AG04450 (cell line): ENCODE measurements at regions not wholly inside any gene's neighbourhood (a gene's known extent, or its start where the extent isn't known, plus 50 kb on each side); places are given as distances from the start of the nearest gene placed in this dataset.

Source experiments
- CTCF ChIA-PET: fragments of 300-600, 350-600 bp; formaldehyde crosslinking; extraction: SDS; loops from one replicate; lab custom pipeline; 2022; ENCODE audit warnings: antibody characterized with exemption, inconsistent platforms; lab: Charles Lee
- POLR2A ChIA-PET: fragments of 350-600 bp; formaldehyde crosslinking; extraction: SDS; loops from one replicate; lab custom pipeline; 2021; ENCODE audit warnings: antibody characterized with exemption, inconsistent platforms; lab: Yijun Ruan, JAX
- DNase-seq: peaks from one replicate; pipeline ENCODE4 v3.0.0-alpha.2; 2011; ENCODE audit warnings: low read depth, low spot score
- H3K27ac ChIP-seq: one replicate; pipeline ENCODE4 v1.5.1; 2012; ENCODE audit warnings: low read depth, low read length, control low read depth
- H3K27me3 ChIP-seq: one replicate; pipeline ENCODE4 v1.6.0; 2012; ENCODE audit warnings: low read length; ENCODE audit not compliant: control insufficient read depth, insufficient read depth
- H3K4me3 ChIP-seq: 2 replicates; pipeline ENCODE4 v1.5.1; 2011; ENCODE audit warnings: mild to moderate bottlenecking, low read depth, low read length, control low read depth
- H3K9me3 ChIP-seq: 2 replicates; pipeline ENCODE4 v1.5.1; 2012; ENCODE audit warnings: low read length; ENCODE audit not compliant: control insufficient read depth, insufficient read depth
- CTCF ChIP-seq: IDR thresholded peaks from 2 replicates; pipeline ENCODE4 v1.5.1; 2011; ENCODE audit warnings: low read depth, low read length, control low read depth, inconsistent platforms

DNA sequence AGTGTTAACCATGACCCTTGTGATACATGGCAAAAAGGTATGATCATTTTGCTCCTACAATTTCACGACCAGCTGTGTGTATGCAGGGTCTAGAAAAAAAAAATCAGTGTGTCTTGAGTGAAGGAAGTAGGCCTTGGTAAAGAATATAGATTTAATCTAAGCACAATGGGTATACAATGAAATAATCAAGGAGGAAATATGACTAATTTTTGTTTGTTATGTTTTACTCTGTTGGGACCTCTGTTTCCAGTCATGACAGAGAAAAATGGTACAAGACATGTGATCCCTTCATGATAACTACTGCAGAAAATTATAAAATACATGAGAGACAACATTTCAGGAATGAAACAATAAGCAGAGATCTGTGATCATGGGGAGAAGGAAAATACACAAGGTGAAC is 835.5 kb downstream of the PDHA2 start:
- Histone ChIP-seq H3K9me3 (no peaks in the 10 kb centered on the region), H3K27ac (no peak overlapping the region), H3K4me3 (no peak overlapping the region), H3K27me3 (no peaks in the 10 kb centered on the region)
- no peak for TF ChIP-seq CTCF
- ChIA-PET CTCF (no interaction called here), POLR2A (no interaction called here)
- no peak for DNase-seq

- ChIA-PET POLR2A (no interaction called here), CTCF (no interaction called here)
- H3K27ac ChIP-seq = no peak overlapping the region
- no peak overlapping the region for H3K4me3 ChIP-seq
- DNase-seq = no peak
- no peak for TF ChIP-seq CTCF
- H3K9me3 ChIP-seq = no peaks in the 10 kb centered on the region
- H3K27me3 ChIP-seq = no peaks in the 10 kb centered on the region
These were observed 836.0 kb downstream of the PDHA2 start for GRCh38 chr4:96675896-96676295.

DNA sequence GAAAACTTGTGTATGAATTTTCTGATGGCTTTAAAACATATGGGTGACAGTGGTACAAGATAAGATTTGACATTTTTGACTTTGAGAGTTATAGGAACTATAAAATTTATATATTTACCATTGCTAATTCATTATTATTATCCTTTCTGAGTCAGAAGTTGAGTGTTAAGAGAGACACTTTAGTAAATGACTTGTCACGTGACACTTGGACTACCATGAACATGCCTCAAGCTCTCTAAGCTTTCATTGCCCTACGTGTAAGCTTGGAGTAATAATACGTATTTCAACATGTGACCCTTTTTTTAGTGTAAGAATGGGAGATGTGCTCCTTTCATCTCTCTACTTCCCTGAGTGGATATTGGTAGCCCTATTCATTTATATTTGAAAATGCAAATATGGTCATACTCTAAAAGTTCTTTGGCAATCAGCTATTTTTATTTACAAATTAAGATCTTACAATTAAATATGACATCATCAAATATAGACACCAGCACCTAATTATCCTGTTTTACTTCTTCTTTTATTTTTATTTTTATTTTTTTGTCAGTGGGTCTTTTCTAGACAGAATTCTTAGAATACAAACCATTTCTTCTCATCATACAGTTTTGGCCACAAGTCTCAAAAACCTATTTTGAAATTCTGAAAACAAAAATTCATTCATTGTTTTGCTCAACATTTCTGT is 837.0 kb downstream of the PDHA2 start:
- Histone ChIP-seq H3K27ac (no peak overlapping the region), H3K9me3 (no peaks in the 10 kb centered on the region), H3K27me3 (no peaks in the 10 kb centered on the region), H3K4me3 (no peak overlapping the region)
- DNase-seq = no peak
- ChIA-PET CTCF (no interaction called here), POLR2A (no interaction called here)
- no peak for TF ChIP-seq CTCF

- H3K9me3 ChIP-seq = no peaks in the 10 kb centered on the region
- no peak for DNase-seq
- no peak for TF ChIP-seq CTCF
- no peak overlapping the region for H3K27ac ChIP-seq
- no peak overlapping the region for H3K4me3 ChIP-seq
- ChIA-PET CTCF (no interaction called here), POLR2A (no interaction called here)
- H3K27me3 ChIP-seq = no peaks in the 10 kb centered on the region
These were observed 837.6 kb downstream of the PDHA2 start for GRCh38 chr4:96677499-96677898.

GRCh38 chr4:96681218-96681617 is 841.3 kb downstream of the PDHA2 start:
- H3K27me3 ChIP-seq = no peaks in the 10 kb centered on the region
- no peaks in the 10 kb centered on the region; the same call in 1 of the 2 replicates for H3K9me3 ChIP-seq
- H3K27ac ChIP-seq = no peak overlapping the region
- no peak for TF ChIP-seq CTCF
- CTCF ChIA-PET = no interaction called here
- no peak for DNase-seq
- POLR2A ChIA-PET = no interaction called here
- H3K4me3 ChIP-seq = no peak overlapping the region
